ENCODE measurements at regions not wholly inside any gene's neighbourhood (a gene's known extent, or its start where the extent isn't known, plus 50 kb on each side); places are given as distances from the start of the nearest gene placed in this dataset.

- no peak for TF ChIP-seq ZFX (IDR thresholded peaks at IDR 0.05; ENCODE audit: borderline replicate concordance)
- TF ChIP-seq CTCF (IDR thresholded peaks at IDR 0.05) = no peak
These were observed 253.1 kb downstream of the FAT3 start for GRCh38 chr11:92477686-92478085.

DNA sequence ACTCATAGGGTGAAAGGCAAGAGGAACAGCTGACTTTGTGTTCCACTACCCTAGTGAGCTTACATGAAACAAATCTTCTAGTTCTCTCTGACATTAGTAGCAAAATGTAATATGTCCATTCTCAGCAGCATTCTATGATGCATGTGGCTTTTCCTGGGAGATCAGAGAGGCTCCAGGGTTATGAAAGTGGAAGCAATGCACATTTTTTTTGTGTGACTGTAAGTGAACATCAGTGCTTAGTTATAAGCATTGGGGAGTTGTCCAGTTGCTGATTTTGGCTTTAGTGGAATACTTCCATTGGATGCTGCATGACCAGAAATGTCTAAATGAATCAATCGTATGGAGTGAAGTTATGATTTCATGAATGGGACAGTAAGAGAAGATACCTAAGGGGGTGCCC lies 255.9 kb downstream of the FAT3 start:
- no peak overlapping the region for H3K27ac ChIP-seq
- no peak for TF ChIP-seq ZFX (IDR thresholded peaks at IDR 0.05; ENCODE audit: borderline replicate concordance)
- no peak for TF ChIP-seq CTCF (IDR thresholded peaks at IDR 0.05)

More at GRCh38 chr11:92477686-92478085, 253.1 kb downstream of the FAT3 start:
- no peak overlapping the region for H3K27ac ChIP-seq

GRCh38 chr11:92482492-92483060 lies 258.0 kb downstream of the FAT3 start:
- no peak overlapping the region for H3K27ac ChIP-seq
- no peak for TF ChIP-seq CTCF (IDR thresholded peaks at IDR 0.05)
- no peak for TF ChIP-seq ZFX (IDR thresholded peaks at IDR 0.05; ENCODE audit: borderline replicate concordance)

DNA sequence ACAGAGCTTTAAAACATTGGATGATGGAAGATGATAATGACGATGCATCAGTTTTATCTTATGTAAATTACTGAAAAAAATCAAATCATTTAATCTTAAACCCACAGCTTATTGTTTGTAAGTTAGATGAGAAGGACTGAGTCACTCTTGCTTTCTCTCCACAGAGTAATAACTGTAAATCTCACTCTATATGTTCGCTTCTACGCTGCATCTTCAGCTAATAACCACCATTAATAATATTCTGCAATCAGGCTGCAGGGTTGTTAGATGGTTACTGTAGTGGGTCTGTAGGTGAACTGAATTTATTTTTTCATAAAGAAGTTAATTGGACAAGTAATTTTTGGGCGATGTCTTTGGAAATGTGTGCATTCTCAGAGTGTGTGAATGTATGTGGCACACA lies 260.0 kb downstream of the FAT3 start:
- no peak for TF ChIP-seq ZFX (IDR thresholded peaks at IDR 0.05; ENCODE audit: borderline replicate concordance)
- no peak for TF ChIP-seq CTCF (IDR thresholded peaks at IDR 0.05)
- H3K27ac ChIP-seq = no peak overlapping the region

DNA sequence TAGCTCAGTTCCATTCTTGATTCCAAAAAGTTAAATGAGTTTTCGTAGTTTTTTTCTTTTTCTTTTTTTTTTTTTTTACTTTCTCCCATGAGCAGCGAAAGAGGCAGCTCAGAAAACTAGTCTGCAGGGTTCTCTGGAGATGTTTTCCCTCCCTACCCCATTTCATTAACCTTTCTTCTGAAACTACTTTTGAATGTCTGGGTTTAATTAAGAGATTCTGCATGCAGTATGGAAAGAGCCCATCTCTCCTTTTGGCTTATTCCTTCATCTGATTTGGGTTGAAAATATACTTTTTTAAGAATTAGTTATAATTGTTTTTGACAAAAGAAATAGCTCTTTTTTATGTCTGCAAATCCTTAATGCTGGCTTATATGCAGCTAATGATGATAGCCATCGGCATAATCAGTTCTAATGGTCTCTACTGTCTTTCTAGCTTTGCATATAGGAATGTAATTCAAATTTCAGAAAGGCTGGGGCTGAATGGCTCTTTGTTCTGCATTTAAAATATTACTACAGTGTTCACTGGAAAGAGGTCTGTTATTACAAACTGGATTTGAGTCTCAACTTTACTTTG lies 265.3 kb downstream of the FAT3 start:
- no peak overlapping the region for H3K27ac ChIP-seq
- TF ChIP-seq CTCF (IDR thresholded peaks at IDR 0.05) = no peak
- TF ChIP-seq ZFX (IDR thresholded peaks at IDR 0.05; ENCODE audit: borderline replicate concordance) = no peak

- H3K27ac ChIP-seq = no peak overlapping the region
- TF ChIP-seq CTCF (IDR thresholded peaks at IDR 0.05) (no peak), ZFX (IDR thresholded peaks at IDR 0.05; ENCODE audit: borderline replicate concordance) (no peak)
These were observed 267.8 kb downstream of the FAT3 start for GRCh38 chr11:92492372-92492771.

GRCh38 chr11:92495107-92495793 lies 270.6 kb downstream of the FAT3 start:
- H3K27ac ChIP-seq = 0 out of 2 replicates have a peak overlapping the region, but pooled peaks have one; percentile 6
- TF ChIP-seq ZFX (IDR thresholded peaks at IDR 0.05; ENCODE audit: borderline replicate concordance) (no peak), CTCF (IDR thresholded peaks at IDR 0.05) (no peak)
